Hematopoietic multipotent progenitor cell treated with erythropoietin and hydrocortisone succinate and interleukin-3 and kit ligand, for 15 days (in vitro differentiated cells): ENCODE measurements at regions not wholly inside any gene's neighbourhood (a gene's known extent, or its start where the extent isn't known, plus 50 kb on each side); places are given as distances from the start of the nearest gene placed in this dataset.

Source experiments
- DNase-seq: peaks from one replicate; pipeline ENCODE4 v3.0.0-alpha.2; 2015; ENCODE audit warnings: low spot score

- DNase-seq, result no peak
These were observed 283.5 kb downstream of the DSEL start for GRCh38 chr18:67232991-67233390.

- no peak for DNase-seq
These were observed 284.1 kb downstream of the DSEL start for GRCh38 chr18:67232406-67232805.

GRCh38 chr18:67222887-67223286, 293.6 kb downstream of the DSEL start:
- no peak for DNase-seq

- no peak for DNase-seq
These were observed 296.7 kb downstream of the DSEL start for GRCh38 chr18:67219821-67220220.

GRCh38 chr18:67218556-67218955, 298.0 kb downstream of the DSEL start:
- DNase-seq, result no peak

- peak; percentile 34 for DNase-seq
These were observed 298.9 kb downstream of the DSEL start for GRCh38 chr18:67217551-67218166.

- DNase-seq, result no peak
These were observed 299.7 kb downstream of the DSEL start for GRCh38 chr18:67216846-67217245.

- no peak for DNase-seq
These were observed 300.8 kb downstream of the DSEL start for GRCh38 chr18:67215686-67216085.

GRCh38 chr18:67211646-67212045, 304.9 kb downstream of the DSEL start:
- no peak for DNase-seq

GRCh38 chr18:67200665-67201064, 315.9 kb downstream of the DSEL start:
- no peak for DNase-seq

GRCh38 chr18:67199993-67200617, 316.4 kb downstream of the DSEL start:
- peak; percentile 20 for DNase-seq

GRCh38 chr18:67194886-67195285, 321.6 kb downstream of the DSEL start:
- DNase-seq, result no peak

- no peak for DNase-seq
These were observed 324.0 kb downstream of the DSEL start for GRCh38 chr18:67192535-67192934.

GRCh38 chr18:67183398-67183797, 333.1 kb downstream of the DSEL start:
- DNase-seq, result no peak

GRCh38 chr18:67179726-67180125, 336.8 kb downstream of the DSEL start:
- no peak for DNase-seq

- no peak for DNase-seq
These were observed 356.9 kb downstream of the DSEL start for GRCh38 chr18:67159662-67160061.

GRCh38 chr18:67154979-67155378, 361.5 kb downstream of the DSEL start:
- DNase-seq, result no peak

- no peak for DNase-seq
These were observed 365.2 kb downstream of the DSEL start for GRCh38 chr18:67151366-67151765.

- no peak for DNase-seq
These were observed 370.8 kb downstream of the DSEL start for GRCh38 chr18:67145586-67146292.

GRCh38 chr18:67144329-67144728, 372.2 kb downstream of the DSEL start:
- DNase-seq, result no peak

GRCh38 chr18:67143028-67143427, 373.5 kb downstream of the DSEL start:
- DNase-seq, result no peak

GRCh38 chr18:67142604-67143003, 373.9 kb downstream of the DSEL start:
- no peak for DNase-seq

- DNase-seq, result no peak
These were observed 376.0 kb downstream of the DSEL start for GRCh38 chr18:67140495-67140894.

GRCh38 chr18:67139899-67140298, 376.6 kb downstream of the DSEL start:
- no peak for DNase-seq
